ENCODE measurements at regions not wholly inside any gene's neighbourhood (a gene's known extent, or its start where the extent isn't known, plus 50 kb on each side); places are given as distances from the start of the nearest gene placed in this dataset.

- TF ChIP-seq CTCF (conservative IDR thresholded peaks at IDR 0.05; ENCODE audit: low read depth, low read length) (no peak), EZH2 (IDR thresholded peaks at IDR 0.05; ENCODE audit: low read length, unreplicated experiment) (no peak)
Observed at GRCh38 chr22:48212727-48213126, 1450.3 kb downstream of the TBC1D22A start.

Data from PC-3 (cell line).